SKM-1 treated with dmso at 0.1 percent for 144 hours (cell line): ENCODE measurements at regions not wholly inside any gene's neighbourhood (a gene's known extent, or its start where the extent isn't known, plus 50 kb on each side); places are given as distances from the start of the nearest gene placed in this dataset.

Experiments
- DNase-seq: peaks from one replicate; lab custom pipeline; 2025; ENCODE audit not compliant: unreplicated experiment; lab: John Stamatoyannopoulos, UW

- DNase-seq, result no peak
These were observed 54.1 kb upstream of the PCED1B start for GRCh38 chr12:47025349-47025748.

GRCh38 chr12:47025798-47026197 is 53.6 kb upstream of the PCED1B start:
- DNase-seq, result no peak

- DNase-seq, result no peak
These were observed 53.1 kb upstream of the PCED1B start for GRCh38 chr12:47026291-47026690.
